Neural progenitor cell (in vitro differentiated cells): ENCODE measurements at regions not wholly inside any gene's neighbourhood (a gene's known extent, or its start where the extent isn't known, plus 50 kb on each side); places are given as distances from the start of the nearest gene placed in this dataset.

Experiments used
- DNase-seq: peaks from one replicate; pipeline ENCODE4 v3.0.0-alpha.2; 2016; ENCODE audit warnings: low spot score
- H2AFZ ChIP-seq: fragments of 200-600 bp; sonication (generic); replicated peaks from 2 replicates; pipeline ENCODE4 v1.6.1; 2016; ENCODE audit warnings: antibody characterized with exemption
- H3F3A ChIP-seq: fragments of 200-600 bp; sonication (generic); 2 replicates; pipeline ENCODE4 v1.6.1; 2016; ENCODE audit warnings: antibody characterized with exemption, low read depth
- H3K27ac ChIP-seq: fragments of 200-600 bp; sonication (generic); 2 replicates; pipeline ENCODE4 v1.5.1; 2016; ENCODE audit warnings: mild to moderate bottlenecking
- H3K27me3 ChIP-seq: fragments of 200-600 bp; sonication (generic); 2 replicates; pipeline ENCODE4 v1.6.1; 2016; ENCODE audit warnings: mild to moderate bottlenecking, moderate library complexity
- H3K36me3 ChIP-seq: fragments of 200-600 bp; sonication (generic); 2 replicates; pipeline ENCODE4 v1.5.1; 2016
- H3K4me1 ChIP-seq: fragments of 200-600 bp; sonication (generic); 2 replicates; pipeline ENCODE4 v1.6.1; 2016; ENCODE audit warnings: mixed run types
- H3K4me2 ChIP-seq: fragments of 200-600 bp; sonication (generic); 2 replicates; pipeline ENCODE4 v1.6.1; 2016
- H3K4me3 ChIP-seq: fragments of 200-600 bp; sonication (generic); 2 replicates; pipeline ENCODE4 v1.5.1; 2016
- H3K79me2 ChIP-seq: fragments of 200-600 bp; sonication (generic); 2 replicates; pipeline ENCODE4 v1.6.1; 2016; ENCODE audit warnings: low read depth
- H3K9ac ChIP-seq: fragments of 200-600 bp; sonication (generic); 2 replicates; pipeline ENCODE4 v1.6.1; 2016
- H3K9me3 ChIP-seq: fragments of 200-600 bp; sonication (generic); 2 replicates; pipeline ENCODE4 v1.5.1; 2016; ENCODE audit warnings: low read depth
- H4K20me1 ChIP-seq: fragments of 200-600 bp; sonication (generic); 2 replicates; pipeline ENCODE4 v1.6.1; 2016; ENCODE audit warnings: low read depth
- H3K27ac Mint-ChIP-seq: 3 replicates; pipeline ENCODE4 v1.8.0; 2021; ENCODE audit warnings: mixed read lengths
- H3K27me3 Mint-ChIP-seq: 2 replicates; pipeline ENCODE4 v1.8.0; 2022; ENCODE audit warnings: low read depth, mild to moderate bottlenecking, inconsistent platforms, moderate library complexity, mixed read lengths; ENCODE audit not compliant: insufficient read depth
- H3K36me3 Mint-ChIP-seq: 3 replicates; pipeline ENCODE4 v1.8.0; 2021; ENCODE audit warnings: mixed read lengths
- H3K4me1 Mint-ChIP-seq: 3 replicates; pipeline ENCODE4 v1.8.0; 2021; ENCODE audit warnings: mixed read lengths
- H3K4me3 Mint-ChIP-seq: 3 replicates; pipeline ENCODE4 v1.8.0; 2021; ENCODE audit warnings: mild to moderate bottlenecking, moderate library complexity, mixed read lengths
- H3K9me3 Mint-ChIP-seq: 3 replicates; pipeline ENCODE4 v1.8.0; 2020; ENCODE audit warnings: mixed read lengths
- CTCF ChIP-seq: fragments of 200-600 bp; sonication (generic); IDR thresholded peaks from 2 replicates; pipeline ENCODE4 v1.5.1; 2017; ENCODE audit warnings: antibody characterized with exemption, mild to moderate bottlenecking
- EZH2 ChIP-seq: fragments of 200-600 bp; sonication (generic); IDR thresholded peaks from 2 replicates; pipeline ENCODE4 v1.6.1; 2017; ENCODE audit warnings: antibody characterized with exemption, mild to moderate bottlenecking, moderate library complexity
- EZH2phosphoT487 ChIP-seq: fragments of 200-600 bp; sonication (generic); IDR thresholded peaks from 2 replicates; pipeline ENCODE4 v1.6.1; 2017; ENCODE audit warnings: antibody characterized with exemption

DNA sequence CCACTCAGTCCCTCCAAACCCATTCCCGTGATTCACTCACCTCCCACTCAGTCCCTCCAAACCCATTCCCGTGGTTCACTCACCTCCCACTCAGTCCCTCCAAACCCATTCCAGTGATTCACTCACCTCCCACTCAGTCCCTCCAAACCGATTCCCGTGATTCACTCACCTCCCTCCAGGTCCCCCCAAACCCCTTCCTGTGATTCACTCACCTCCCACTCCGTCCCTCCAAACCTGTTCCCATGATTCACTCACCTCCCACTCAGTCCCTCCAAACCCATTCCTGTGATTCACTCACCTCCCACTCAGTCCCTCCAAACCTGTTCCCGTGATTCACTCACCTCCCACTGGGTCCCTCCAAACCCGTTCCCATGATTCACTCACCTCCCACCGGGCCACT lies 639.6 kb downstream of the BRD1 start:
- Histone ChIP-seq H3K9ac (no peak overlapping the region), H4K20me1 (no peaks in the 10 kb centered on the region), H3K27ac (no peak overlapping the region), H3F3A (no peaks in the 10 kb centered on the region), H3K4me3 (no peak overlapping the region), H3K36me3 (no peaks in the 10 kb centered on the region), H3K79me2 (no peaks in the 10 kb centered on the region), H3K4me2 (no peak overlapping the region), H3K9me3 (no peaks in the 10 kb centered on the region), H2AFZ (no peak overlapping the region), H3K27me3 (no peaks in the 10 kb centered on the region), H3K4me1 (no peaks in the 10 kb centered on the region)
- Mint-ChIP-seq H3K9me3 (peaks cover 20% of the 10 kb centered on the region), H3K36me3 (no peaks in the 10 kb centered on the region), H3K4me1 (no peaks in the 10 kb centered on the region), H3K4me3 (no peak overlapping the region), H3K27ac (no peak overlapping the region), H3K27me3 (peaks cover 5% of the 10 kb centered on the region)
- TF ChIP-seq EZH2phosphoT487 = no peak
- TF ChIP-seq EZH2 = no peak
- no peak for TF ChIP-seq CTCF
- no peak for DNase-seq

GRCh38 chr22:49186762-49187161 lies 640.9 kb downstream of the BRD1 start:
- Histone ChIP-seq H3K36me3 (no peaks in the 10 kb centered on the region), H3K9me3 (no peaks in the 10 kb centered on the region), H3K4me3 (no peak overlapping the region), H3F3A (no peaks in the 10 kb centered on the region), H3K4me1 (no peaks in the 10 kb centered on the region), H3K4me2 (no peak overlapping the region), H4K20me1 (no peaks in the 10 kb centered on the region), H3K9ac (no peak overlapping the region), H3K27me3 (no peaks in the 10 kb centered on the region), H3K79me2 (no peaks in the 10 kb centered on the region), H2AFZ (no peak overlapping the region), H3K27ac (no peak overlapping the region)
- TF ChIP-seq CTCF = no peak
- TF ChIP-seq EZH2 = no peak
- TF ChIP-seq EZH2phosphoT487 = no peak
- Mint-ChIP-seq H3K27ac (no peak overlapping the region), H3K9me3 (peaks cover 20% of the 10 kb centered on the region), H3K4me3 (no peak overlapping the region), H3K36me3 (no peaks in the 10 kb centered on the region), H3K4me1 (no peaks in the 10 kb centered on the region), H3K27me3 (peaks cover 2% of the 10 kb centered on the region)
- DNase-seq = no peak

GRCh38 chr22:49186293-49186692 lies 641.4 kb downstream of the BRD1 start:
- Mint-ChIP-seq H3K4me1 (no peaks in the 10 kb centered on the region), H3K36me3 (no peaks in the 10 kb centered on the region), H3K9me3 (peaks cover 20% of the 10 kb centered on the region), H3K4me3 (no peak overlapping the region), H3K27me3 (peaks cover 2% of the 10 kb centered on the region), H3K27ac (no peak overlapping the region)
- H3K79me2 ChIP-seq = no peaks in the 10 kb centered on the region
- TF ChIP-seq CTCF = no peak
- no peak for TF ChIP-seq EZH2
- TF ChIP-seq EZH2phosphoT487 = no peak
- H3K4me2 ChIP-seq = no peak overlapping the region
- H3K27me3 ChIP-seq = no peaks in the 10 kb centered on the region
- H3K36me3 ChIP-seq = no peaks in the 10 kb centered on the region
- H3K27ac ChIP-seq = no peak overlapping the region
- H3F3A ChIP-seq = no peaks in the 10 kb centered on the region
- no peak overlapping the region for H3K9ac ChIP-seq
- DNase-seq = no peak
- H3K9me3 ChIP-seq = no peaks in the 10 kb centered on the region
- no peak overlapping the region for H2AFZ ChIP-seq
- no peak overlapping the region for H3K4me3 ChIP-seq
- H3K4me1 ChIP-seq = no peaks in the 10 kb centered on the region
- no peaks in the 10 kb centered on the region for H4K20me1 ChIP-seq
